Superior temporal gyrus (tissue), 1 donor: ENCODE measurements at regions not wholly inside any gene's neighbourhood (a gene's known extent, or its start where the extent isn't known, plus 50 kb on each side); places are given as distances from the start of the nearest gene placed in this dataset.

Experiments
- DNase-seq: peaks from one replicate; pipeline ENCODE4 v3.0.0-alpha.2; 2016; ENCODE audit errors: extremely low spot score

DNA sequence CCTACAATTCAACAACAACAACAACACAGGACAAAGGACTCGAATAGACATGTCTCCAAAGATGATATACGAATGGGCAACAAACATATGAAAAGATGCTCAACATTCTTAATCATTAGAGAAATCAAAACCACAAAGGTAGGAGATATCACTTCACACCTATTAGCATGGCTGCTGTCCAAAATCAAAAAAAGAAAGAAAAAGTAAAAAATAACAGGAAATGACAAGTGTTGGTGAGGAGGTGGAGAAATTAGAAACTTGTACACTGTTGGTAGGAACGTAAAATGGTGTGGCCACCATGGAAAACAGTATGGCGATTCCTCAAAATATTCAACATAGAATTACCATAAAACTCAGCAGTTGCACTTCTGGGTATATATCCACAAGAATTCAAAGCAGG lies 312.3 kb upstream of the STT3B start:
- DNase-seq, result no peak

DNA sequence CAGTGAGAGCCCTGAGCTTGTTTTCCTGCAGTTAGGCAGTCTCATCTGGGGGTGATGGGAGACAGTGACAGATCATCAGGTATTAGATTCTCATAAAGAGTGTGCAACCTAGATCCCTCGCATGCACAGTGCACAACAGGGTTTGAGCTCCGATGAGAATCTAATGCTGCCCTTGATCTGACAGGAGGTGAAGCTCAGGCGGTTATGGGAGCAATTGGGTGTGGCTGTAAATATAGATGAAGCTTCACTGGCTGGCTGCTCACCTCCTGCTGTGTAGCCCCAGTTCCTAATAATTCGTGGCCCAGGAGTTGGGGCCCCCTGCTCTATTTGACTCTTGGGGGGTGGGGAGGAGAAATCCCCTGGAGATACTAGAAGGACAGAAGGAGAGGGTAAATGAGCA lies 309.4 kb upstream of the STT3B start:
- no peak for DNase-seq

GRCh38 chr3:31224936-31225335 lies 307.8 kb upstream of the STT3B start:
- no peak for DNase-seq

- no peak for DNase-seq
Measured at GRCh38 chr3:31225923-31226322, 306.8 kb upstream of the STT3B start.

DNA sequence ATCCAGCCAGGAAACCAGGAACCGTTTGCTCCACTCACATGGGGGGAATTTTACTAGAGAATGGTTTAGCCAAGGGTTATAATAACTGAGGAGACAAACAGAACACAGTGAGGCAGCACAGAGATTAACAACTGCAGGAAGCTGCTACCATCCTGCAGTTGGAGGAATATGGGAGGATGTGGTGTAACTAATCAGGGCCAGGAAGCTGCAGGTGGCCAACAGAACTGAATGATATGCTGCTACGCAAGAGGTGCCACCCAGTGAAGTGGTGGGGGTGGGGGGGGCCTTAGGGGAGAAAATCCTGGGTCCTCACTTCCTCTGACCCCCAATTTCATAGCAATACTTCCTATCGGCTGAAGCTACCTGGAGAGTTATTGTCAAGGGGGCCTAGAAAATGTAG lies 306.4 kb upstream of the STT3B start:
- no peak for DNase-seq

DNA sequence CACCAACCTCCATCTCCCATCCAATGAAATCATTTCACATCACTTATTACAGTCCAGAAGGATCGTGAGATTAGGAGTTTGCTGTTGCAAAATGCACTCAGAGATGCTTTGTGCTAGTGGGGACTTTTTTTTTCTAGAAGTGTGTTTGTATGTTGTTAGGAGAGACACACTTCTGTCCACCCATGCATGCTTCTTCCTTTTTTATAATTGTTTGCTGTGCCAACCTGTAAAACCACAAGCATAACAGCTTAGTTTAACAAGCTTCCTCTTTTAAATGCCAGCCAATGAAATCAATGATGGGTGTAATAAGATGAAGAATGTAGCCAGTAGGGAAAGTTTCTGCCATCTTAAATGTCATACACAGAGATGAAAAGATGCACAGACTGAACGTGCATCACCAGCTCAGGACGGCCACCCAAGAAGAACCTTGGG lies 305.6 kb upstream of the STT3B start:
- DNase-seq, result no peak

DNA sequence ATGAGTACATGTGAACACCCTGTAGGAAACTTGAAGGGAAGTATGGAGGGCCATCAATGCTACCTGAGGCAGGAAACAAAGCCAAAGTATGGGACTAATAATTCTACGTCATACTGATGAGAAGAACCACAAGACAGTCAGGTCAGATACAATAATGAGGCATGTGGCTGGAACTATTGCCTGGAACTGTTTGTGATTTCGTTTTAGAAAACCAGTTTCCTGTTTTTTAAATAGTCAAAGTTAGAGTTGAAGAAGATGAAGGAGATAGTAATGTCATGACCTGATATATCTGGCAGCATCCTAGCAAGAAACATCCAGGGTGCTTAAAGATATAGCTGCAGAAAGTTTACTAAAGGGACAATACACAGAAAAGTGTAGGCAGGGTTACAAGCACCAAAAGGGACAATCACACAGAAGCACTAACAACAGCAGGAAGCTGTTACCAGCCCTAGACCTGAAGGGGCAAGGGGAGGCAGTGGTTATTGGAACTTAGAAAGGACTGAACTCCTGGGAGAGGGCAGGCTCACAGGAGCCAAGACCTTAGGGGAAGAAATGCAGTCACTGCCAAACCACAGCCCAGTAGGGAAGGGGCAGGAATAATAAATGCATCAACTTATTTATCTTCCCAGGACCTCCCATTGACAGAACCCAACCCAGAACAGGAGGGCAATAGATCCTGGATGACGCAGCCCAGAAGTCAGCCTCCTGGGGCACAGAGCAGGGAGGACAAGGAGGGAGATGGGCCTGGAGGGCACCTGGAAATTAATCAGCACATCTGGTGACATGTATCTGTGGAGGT lies 302.1 kb upstream of the STT3B start:
- DNase-seq, result no peak

DNA sequence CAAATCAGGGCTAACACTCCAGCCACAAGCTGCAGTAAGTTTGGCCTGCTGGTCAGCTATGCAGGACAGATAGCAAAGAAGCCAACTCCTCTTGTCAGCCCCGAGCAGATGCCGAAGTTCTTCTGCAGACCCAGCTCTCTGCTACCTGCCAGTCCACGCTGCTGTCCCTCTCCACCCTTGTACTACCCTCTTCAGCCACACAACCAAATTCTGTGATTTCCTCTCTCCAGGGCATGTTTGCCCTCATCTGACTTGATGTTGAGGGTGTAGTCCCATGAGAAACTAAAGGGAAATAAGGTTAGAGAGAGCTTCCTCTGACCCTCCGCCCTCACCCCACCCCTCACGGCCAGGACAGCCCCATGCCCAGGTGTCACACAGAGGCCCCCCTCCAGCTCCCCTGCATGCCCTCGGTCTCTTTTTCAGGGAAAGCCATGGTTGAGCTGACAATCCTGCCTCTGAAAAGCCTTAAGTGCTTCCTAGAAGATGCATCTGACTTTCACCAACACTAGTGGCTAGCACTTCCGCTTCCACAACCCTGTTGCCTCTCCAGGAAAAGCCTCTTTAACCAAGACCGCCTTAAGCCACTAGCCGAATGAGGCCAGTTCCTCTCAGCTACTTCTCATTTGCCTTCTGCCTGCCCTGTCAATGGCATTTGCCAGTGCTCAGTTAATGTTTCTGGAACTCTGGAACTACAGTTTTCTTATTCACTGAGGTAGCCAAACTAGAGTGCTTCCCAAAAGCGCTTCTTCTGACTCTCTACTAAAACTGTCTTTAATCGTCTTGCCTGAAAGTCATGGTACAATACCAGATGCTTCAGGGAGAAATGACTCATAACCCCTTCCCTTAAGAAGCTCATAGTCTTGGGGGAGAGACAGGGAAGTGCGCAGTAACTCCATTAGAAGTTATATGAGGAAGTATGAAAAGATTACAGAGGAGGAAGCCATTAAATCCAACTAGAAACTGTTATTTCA lies 300.4 kb upstream of the STT3B start:
- no peak for DNase-seq

DNA sequence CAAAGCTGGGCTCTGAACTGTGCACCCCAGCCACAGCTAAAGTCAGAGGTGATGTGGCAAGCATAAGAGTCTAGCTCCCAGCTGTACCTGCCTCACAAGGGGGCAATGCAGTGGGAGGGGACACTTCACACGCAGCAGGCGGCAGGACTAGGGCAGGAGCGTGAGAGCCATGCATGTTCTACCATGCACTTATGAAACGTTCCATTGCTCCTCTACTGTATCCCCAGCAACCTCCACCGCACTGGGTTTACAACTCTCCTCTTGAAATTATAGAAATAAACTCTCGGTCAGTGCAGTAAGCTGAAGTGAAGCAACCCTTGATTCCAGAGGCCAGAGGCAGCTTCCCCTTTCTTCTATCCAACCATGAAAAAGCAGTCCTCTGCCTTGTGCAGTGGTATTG lies 298.6 kb upstream of the STT3B start:
- no peak for DNase-seq

DNA sequence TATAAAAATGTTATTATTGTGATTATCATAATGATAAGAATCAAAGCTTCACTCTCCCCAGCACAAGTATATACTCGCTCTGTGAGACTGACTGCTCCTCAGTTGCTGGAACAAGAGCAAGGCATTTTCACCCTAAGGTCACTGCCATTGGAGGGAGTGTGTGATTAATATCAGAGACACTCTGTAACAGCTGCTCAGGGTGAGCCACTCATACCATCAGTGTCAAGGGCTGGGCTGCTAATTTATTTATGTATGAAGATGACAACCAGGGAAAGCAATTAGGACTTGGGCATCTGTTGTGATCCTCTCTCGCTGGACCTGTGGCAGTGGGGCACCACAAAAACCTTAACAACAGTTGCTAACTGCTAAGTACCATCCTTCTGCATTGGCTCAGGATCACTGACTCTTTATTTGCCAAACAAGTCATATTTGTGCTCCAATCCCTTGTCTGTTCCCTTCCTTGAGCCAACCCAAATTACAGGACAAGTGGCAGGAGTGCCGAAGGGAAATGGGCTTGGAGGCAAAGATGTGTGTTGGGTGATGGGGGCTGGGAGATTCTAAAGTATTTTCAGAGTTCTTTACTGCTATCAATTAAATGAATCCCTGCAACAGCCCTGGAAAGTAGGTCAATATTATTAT lies 297.5 kb upstream of the STT3B start:
- DNase-seq, result no peak

DNA sequence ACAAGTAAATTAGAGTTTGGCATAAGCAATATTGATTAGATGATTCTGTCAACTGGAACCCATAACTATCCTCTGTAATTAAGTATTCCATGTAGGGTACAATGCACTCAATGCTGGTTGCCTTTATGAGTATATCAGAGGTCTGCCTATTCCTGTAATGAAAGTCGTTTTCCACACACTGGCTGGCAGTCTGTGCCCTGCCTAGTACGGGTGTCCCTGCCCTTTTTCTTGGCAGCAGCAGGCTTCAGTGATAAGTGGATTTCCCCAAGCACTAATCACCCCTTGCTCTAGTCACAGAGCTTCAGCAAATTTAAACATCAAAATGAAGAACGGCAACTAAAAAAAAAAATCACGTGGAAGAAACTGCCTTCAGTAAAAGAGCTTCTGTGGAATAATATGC lies 294.8 kb upstream of the STT3B start:
- DNase-seq, result no peak

GRCh38 chr3:31240013-31240412 lies 292.7 kb upstream of the STT3B start:
- no peak for DNase-seq

- DNase-seq, result peak; percentile 24
Measured at GRCh38 chr3:31240466-31240865, 292.3 kb upstream of the STT3B start.

DNA sequence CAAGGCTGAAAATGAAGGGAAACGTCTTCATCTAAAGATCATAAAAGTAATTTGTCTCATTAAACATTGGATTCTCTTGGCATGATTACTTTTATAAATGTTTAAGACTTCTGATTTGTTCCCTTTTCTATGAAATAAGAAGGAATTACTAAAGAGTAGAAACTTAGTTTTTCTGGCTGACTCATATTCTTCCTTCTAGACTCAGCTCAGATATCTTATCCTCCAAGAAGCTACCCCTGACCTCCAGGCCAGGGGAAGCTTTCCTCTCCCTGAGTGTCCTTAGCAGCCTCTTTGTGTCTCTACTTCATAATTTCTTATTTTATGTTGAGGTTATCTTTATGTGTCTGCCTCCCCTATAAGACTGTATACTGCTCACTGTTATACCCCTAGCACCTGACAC lies 291.9 kb upstream of the STT3B start:
- DNase-seq, result no peak

DNA sequence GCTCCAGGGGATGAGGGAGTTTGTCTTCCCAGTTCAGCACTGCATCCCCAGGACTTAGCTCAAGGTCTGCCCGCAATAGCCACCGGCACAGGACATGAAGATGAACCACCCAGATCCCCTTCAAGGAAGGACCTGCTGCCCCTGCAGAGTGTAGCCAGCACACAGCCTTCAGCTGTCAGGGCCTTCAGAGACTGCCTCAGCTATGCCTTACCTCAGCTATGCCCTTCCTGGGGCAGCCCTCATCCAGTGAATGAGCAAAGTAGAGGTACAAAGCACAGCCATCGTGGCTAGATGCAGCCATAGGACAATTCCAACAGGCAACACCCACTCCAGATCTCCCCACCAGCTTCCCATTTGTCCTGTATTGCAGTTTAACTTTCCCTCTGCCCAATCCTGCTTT lies 291.2 kb upstream of the STT3B start:
- DNase-seq, result no peak

DNA sequence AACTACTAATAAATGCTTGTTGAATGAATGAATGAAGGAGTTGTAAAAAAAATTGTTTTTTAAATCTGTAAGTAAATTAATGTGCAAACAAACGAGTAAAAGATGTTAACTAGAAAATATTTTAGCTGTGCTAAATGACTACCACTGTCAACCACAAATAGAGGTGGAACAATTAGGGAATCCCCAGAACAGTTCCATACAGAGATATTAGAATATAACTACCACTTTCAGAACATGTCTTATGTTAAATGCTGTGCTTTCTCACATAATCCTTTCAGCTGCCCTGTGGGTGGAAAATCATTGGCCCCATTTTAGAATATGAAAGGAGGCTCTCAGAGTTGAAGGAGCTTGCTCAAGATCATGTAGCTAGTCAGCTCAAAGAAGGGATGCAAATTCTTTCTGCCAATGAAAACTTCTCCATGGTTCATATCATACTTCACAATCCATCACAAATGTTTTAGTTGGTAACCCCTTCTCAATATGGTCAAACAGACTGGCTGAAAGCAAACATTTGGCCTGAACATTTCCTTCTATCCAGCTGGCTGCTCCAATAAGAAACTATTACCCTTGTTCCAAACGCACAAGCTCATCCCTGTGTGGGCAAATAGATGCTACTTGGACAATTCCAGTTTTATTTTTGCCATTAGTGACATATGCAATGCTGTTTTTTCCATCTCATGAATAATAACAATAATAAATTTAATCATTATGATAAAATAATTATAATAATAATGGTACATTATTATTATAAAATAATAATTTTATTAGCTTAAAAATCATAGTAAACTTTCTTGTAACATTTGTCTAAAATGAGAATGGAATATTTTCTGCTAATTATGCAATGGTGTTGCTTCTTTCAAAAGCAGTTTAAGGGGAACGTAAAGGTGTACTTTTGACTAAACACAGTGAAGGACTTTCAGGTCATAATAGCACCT lies 290.4 kb upstream of the STT3B start:
- DNase-seq, result no peak

DNA sequence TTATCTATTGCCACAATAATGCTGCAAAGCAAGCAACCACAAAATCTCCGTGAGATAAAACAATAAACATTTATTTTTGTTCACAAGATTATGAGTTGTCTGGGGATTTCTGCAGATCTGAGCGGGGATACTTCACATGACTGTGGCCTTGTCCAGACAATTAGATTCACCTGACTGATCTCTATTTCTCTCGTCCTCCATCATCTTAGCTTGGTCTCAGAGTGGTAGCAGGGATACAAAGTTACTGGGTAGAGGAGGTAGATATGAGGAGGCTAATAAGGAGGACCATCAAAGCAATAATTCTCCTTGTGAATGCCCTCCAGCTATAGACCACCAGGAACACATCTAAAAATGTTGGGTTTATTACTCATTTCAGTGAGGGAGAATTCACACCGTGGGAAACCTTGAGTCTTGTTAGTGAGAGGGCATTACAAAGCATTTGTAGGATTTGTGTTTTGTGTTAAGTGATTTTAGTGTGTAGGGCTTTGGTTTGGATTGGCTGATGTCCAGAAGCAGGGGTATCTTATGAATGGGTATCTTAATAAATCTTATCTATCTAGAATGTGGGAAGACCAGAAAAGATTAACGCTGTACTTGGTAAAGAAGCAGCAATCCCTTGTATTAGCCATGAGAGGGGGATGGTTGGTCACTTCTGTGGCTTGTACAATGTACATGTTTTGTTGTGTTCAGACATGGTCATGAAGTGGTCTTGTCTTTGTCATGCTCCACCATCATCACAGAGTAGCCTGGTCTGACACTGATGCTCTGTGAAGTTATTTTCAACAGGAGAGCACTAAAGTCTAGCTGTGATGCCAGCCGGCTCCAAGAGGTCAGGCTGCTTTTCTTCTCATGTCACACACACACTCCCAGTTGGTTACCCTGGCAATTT lies 287.6 kb upstream of the STT3B start:
- DNase-seq, result no peak

DNA sequence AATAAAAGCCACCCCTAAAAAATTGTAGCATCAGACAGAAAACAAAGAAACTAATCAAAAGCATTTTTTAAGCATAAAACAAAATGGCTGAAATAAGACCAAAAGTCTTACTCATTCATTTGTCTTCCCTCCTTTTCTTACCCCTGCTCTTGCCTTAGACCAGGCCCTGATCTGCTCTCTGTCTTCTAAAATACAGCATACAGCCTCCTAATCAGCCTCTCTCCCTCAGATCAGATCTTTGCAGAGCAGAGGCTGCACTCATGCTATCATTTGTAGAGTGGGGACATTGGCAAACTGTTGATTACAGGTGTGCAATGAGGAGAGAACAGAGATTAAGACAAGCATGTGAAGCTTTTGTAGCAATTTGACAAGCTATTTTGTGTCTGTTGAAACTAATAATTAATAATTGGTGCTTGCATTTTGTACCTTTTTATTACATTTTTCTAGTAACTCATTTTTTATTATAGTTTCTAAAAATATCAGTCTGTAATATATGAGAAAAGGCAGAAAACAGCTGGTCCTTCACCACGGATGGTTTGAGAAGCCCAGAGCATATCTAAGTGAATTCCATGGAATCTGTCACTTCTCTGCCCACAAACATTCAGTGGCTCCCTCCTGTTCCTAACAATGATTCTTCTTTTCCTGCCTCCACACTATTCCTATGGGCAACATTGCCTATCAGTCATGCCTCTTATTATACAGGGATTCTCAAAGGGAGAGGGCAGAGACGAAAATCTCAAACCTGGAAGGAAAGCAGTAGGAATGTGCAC lies 286.2 kb upstream of the STT3B start:
- DNase-seq, result no peak

GRCh38 chr3:31247063-31247447 lies 285.7 kb upstream of the STT3B start:
- DNase-seq, result no peak
